ENCODE measurements at regions not wholly inside any gene's neighbourhood (a gene's known extent, or its start where the extent isn't known, plus 50 kb on each side); places are given as distances from the start of the nearest gene placed in this dataset.
"Not testable (repeated sequence)": the region's sequence is repeated elsewhere in the genome, so short reads cannot be mapped to it uniquely, and the experiment has no call there.

- DNase-seq (ENCODE audit: low read depth in 2 of 2) = no peak
Observed at GRCh38 chr11:25159341-25159740, 662.5 kb downstream of the LUZP2 start.

DNA sequence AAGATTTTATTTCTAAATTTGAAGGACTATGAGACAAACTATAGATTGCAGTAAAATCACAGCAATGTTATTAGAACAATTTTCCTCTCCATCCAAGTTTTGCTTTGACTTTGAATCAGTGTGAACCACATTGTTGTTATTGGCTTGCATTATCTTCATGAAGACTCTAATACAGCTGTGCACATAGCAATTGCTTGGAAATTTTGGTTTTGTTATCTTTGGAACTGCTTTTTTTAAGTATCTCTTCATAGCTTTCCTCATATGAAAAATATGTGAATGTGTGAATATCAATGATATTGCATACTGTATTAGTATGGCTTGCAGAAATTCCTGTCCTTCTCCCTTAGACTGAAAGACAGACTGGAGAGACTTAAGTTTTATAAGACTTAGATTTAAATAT, 666.6 kb downstream of the LUZP2 start:
- DNase-seq (ENCODE audit: low read depth in 2 of 2) = no peak

GRCh38 chr11:25180187-25180586, 683.3 kb downstream of the LUZP2 start:
- DNase-seq (ENCODE audit: low read depth in 2 of 2) = no peak

- no peak for DNase-seq (ENCODE audit: low read depth in 2 of 2)
Observed at GRCh38 chr11:25183411-25183810, 686.6 kb downstream of the LUZP2 start.

- no peak for DNase-seq (ENCODE audit: low read depth in 2 of 2)
Observed at GRCh38 chr11:25197515-25197914, 700.7 kb downstream of the LUZP2 start.

DNA sequence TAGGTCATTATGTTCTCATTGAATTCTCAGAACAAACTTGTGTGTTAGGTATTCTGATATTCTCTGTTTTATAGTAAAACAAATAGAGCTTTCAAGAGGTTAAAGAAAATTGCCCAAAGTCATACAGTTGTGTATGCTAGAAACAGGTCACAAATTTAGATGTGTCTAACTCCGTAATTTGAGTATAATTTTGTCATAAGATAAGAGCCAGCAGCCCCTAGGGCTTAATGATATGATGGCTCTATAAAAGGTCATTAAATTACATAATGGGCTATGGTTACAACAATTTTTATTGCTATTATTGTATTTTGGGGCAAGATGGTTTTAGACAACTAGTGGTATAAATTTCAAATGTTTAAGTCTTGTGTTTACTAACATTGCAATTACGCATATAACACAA, 701.9 kb downstream of the LUZP2 start:
- no peak for DNase-seq (ENCODE audit: low read depth in 2 of 2)

DNA sequence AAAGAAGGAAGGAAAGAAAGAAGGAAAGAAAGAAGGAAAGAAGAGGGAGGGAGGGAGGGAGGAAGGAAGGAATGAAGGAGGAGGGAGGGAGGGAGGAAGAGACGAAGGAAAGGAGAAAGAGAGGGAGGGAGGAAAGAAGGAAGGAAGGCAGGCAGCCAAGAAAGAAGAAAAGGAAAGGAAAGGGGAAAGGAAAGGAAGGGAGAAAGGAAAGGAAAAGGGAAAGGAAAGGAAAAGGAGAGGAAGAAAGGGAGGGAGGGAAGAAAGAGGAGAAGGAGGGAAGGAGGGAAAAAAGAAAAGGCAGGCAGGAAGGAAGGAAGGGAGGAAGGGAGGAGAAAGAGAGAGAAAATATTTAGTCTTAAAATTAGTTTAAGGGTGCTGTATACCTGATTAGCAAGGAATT, 704.1 kb downstream of the LUZP2 start:
- no peak for DNase-seq (ENCODE audit: low read depth in 2 of 2)

DNA sequence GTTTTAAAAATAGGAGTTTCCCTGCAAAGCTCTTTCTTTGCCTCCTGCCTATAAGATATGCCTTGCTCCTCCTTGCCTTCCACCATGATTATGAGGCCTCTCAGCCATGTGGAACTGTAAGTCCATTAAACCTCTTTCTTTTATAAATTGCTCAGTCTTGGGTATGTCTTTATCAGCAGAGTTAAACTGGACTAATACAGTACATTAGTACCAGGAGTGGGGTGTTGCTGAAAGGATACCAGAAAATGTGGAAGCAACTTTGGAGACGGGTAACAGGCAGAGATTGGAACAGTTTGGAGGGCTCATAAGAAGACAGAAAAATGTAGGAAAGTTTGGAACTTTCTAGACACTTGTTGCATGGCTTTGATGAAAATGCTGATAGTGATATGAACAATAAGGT, 709.9 kb downstream of the LUZP2 start:
- no peak for DNase-seq (ENCODE audit: low read depth in 2 of 2)

GRCh38 chr11:25211635-25212254, 714.9 kb downstream of the LUZP2 start:
- no peak for DNase-seq (ENCODE audit: low read depth in 2 of 2)

DNA sequence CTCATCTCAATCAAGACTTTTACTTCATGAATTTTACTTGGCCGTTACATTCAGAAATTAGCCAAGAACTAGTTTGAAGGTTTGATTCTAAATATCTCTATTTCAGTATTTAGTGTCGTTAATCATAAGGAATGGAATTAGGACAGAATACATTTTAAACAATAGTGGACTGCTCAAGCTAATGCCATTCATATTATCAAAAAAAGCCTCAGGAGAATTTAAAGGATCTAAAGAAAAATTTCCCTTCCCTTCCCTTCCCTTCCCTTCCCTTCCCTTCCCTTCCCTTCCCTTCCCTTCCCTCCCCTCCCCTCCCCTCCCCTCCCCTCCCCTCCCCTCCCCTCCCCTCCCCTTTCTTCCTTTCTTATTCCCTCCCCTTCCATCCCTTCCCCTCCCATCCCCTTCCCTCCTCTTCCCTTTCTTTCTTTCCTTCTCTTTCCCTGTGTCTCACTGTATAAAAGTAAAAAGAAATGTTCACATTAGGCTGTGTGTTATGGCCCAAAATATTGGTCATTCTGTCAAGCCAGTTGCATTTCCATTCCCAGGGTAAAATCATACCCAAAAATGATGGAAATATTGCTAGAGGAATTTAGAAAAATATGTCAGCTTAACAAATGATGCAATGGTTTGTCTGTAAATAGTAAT, 717.8 kb downstream of the LUZP2 start:
- DNase-seq (ENCODE audit: low read depth in 2 of 2) = no peak

- no peak for DNase-seq (ENCODE audit: low read depth in 2 of 2)
Observed at GRCh38 chr11:25218036-25218435, 721.2 kb downstream of the LUZP2 start.

GRCh38 chr11:25225078-25225477, 728.2 kb downstream of the LUZP2 start:
- DNase-seq (ENCODE audit: low read depth in 2 of 2) = no peak

- DNase-seq (ENCODE audit: low read depth in 2 of 2) = no peak
Observed at GRCh38 chr11:25242928-25243327, 746.1 kb downstream of the LUZP2 start.

- DNase-seq (ENCODE audit: low read depth in 2 of 2) = no peak
Observed at GRCh38 chr11:25244126-25244525, 747.3 kb downstream of the LUZP2 start.

GRCh38 chr11:25247336-25247735, 750.5 kb downstream of the LUZP2 start:
- DNase-seq (ENCODE audit: low read depth in 2 of 2) = no peak

GRCh38 chr11:25252854-25253253, 756.0 kb downstream of the LUZP2 start:
- DNase-seq (ENCODE audit: low read depth in 2 of 2) = no peak

GRCh38 chr11:25263861-25264260, 767.0 kb downstream of the LUZP2 start:
- not testable (repeated sequence) for DNase-seq (ENCODE audit: low read depth in 2 of 2)

GRCh38 chr11:25271301-25271700, 774.4 kb downstream of the LUZP2 start:
- DNase-seq (ENCODE audit: low read depth in 2 of 2) = no peak

DNA sequence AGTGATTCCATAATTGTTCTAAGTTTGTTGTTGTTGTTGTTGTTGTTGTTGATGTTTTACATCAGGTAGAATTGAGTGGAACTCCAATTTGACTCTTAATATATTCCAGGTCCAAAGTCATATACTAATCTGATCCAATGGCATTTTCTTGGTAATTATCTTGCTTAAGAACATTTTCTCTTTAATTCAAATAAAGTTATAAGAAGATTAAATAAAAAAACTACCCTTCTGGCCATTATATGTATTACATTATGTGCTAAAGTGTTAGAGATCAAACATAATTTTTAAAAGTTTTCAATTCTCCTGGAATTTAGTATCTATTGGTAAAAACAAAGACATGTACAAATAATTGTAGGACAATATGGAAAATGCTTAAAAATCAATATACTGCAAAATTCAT, 775.4 kb downstream of the LUZP2 start:
- no peak for DNase-seq (ENCODE audit: low read depth in 2 of 2)

DNA sequence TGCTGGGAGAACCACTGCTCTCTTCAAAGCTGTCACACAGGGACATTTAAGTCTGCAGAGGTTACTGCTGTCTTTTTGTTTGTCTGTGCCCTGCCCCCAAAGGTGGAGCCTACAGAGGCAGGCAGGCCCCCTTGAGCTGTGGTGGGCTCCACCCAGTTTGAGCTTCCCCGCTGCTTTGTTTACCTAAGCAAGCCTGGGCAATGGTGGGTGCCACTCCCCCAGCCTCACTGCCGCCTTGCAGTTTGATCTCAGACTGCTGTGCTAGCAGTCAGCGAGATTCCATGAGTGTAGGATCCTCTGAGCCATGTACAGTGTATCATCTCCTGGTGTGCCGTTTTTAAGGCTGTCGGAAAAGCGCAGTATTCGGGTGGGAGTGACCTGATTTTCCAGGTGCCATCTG, 784.0 kb downstream of the LUZP2 start:
- not testable (repeated sequence) for DNase-seq (ENCODE audit: low read depth in 2 of 2)

DNA sequence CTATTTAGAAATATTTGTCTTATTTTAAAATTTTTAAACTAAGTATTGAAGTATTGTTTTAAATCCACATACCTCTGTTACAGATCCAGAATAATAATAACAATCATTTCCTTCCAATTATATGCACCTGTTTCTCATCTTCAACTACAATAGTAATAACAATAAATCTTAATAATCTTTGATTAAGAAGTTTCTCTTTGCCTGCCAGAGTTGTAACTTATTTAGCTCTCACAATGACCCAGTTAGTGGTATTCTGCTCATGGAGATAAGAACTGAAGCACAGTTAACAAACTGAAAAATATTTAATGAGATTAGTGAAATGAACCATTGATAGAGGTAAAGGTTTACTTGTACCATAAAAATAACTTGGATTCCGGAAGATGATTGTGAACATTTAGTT, 796.3 kb downstream of the LUZP2 start:
- no peak for DNase-seq (ENCODE audit: low read depth in 2 of 2)

DNA sequence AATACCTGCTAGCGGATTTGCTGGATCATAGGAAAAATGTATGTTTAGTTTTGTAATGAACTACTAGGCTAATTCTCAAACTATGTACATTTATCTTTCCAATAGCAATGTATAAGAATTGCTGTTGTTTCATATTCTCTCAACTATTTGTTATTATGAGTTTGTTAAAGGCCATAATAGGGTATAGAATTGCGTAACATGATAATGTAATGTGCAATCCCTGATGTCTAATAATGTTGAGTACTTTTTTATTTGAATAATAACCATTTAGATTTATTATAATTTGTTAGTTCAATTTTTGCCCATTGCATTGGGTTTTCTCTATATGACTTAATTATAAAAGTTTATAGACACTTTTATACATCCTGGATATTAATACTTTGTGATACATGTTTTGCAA, 801.6 kb downstream of the LUZP2 start:
- DNase-seq (ENCODE audit: low read depth in 2 of 2) = no peak

GRCh38 chr11:25309818-25310217, 813.0 kb downstream of the LUZP2 start:
- no peak for DNase-seq (ENCODE audit: low read depth in 2 of 2)

- DNase-seq (ENCODE audit: low read depth in 2 of 2) = no peak
Observed at GRCh38 chr11:25317216-25317615, 820.4 kb downstream of the LUZP2 start.
